K562 (cell line): ENCODE measurements at regions not wholly inside any gene's neighbourhood (a gene's known extent, or its start where the extent isn't known, plus 50 kb on each side); places are given as distances from the start of the nearest gene placed in this dataset.

Experiments
- CUX1 ChIP-seq: fragments of 200-800 bp; sonication (Bioruptor generic); IDR thresholded peaks from 2 replicates; pipeline ENCODE4 v1.6.1; 2016; ENCODE audit warnings: missing genetic modification characterization, missing compliant biosample characterization
- GABPB1 ChIP-seq: sonication (generic); formaldehyde crosslinking; IDR thresholded peaks from 2 replicates; pipeline ENCODE4 v1.8.0; 2022; ENCODE audit warnings: mild to moderate bottlenecking, missing genetic modification reagents
- PHF20 ChIP-seq: fragments of 450-650 bp; IDR thresholded peaks from 2 replicates; pipeline ENCODE4 v1.6.1; 2018; ENCODE audit not compliant: partially characterized antibody
- PTRF ChIP-seq: fragments of 450-650 bp; IDR thresholded peaks from 2 replicates; pipeline ENCODE4 v1.6.1; 2016; ENCODE audit warnings: mild to moderate bottlenecking, missing genetic modification characterization, missing compliant biosample characterization
- SETDB1 ChIP-seq: IDR thresholded peaks from one replicate; pipeline ENCODE4 v1.6.1; 2012; ENCODE audit warnings: low read length, control low read depth, inconsistent platforms
- TCF7 ChIP-seq: sonication (generic); IDR thresholded peaks from 2 replicates; pipeline ENCODE4 v1.6.1; 2016; ENCODE audit warnings: antibody characterized with exemption, borderline replicate concordance
- YBX1 ChIP-seq: fragments of 450-650 bp; IDR thresholded peaks from 2 replicates; pipeline ENCODE4 v1.7.1; 2016; ENCODE audit warnings: mild to moderate bottlenecking
- ZNF184 ChIP-seq: sonication (generic); formaldehyde crosslinking; IDR thresholded peaks from 2 replicates; pipeline ENCODE4 v1.5.0; 2020; ENCODE audit warnings: missing genetic modification reagents
- ZNF253 ChIP-seq: fragments of 250-450 bp; sonication (Bioruptor Pico); conservative IDR thresholded peaks from 2 replicates; pipeline ENCODE4 v1.6.1; 2021; ENCODE audit warnings: mild to moderate bottlenecking
- ZNF347 ChIP-seq: fragments of 450-650 bp; formaldehyde crosslinking; IDR thresholded peaks from 2 replicates; pipeline ENCODE4 v1.4.0; 2020; ENCODE audit warnings: low read depth, mild to moderate bottlenecking, moderate library complexity
- ZNF780A ChIP-seq: fragments of 250-450 bp; sonication (Bioruptor Pico); IDR thresholded peaks from 2 replicates; pipeline ENCODE4 v1.5.0; 2021; ENCODE audit warnings: mild to moderate bottlenecking
- TF ChIP-seq, protein P1 (sequence below): fragments of 450-650 bp; formaldehyde crosslinking; IDR thresholded peaks from 2 replicates; pipeline ENCODE4 v1.4.0; 2020; ENCODE audit warnings: mild to moderate bottlenecking
- TF ChIP-seq, protein P2 (sequence below): fragments of 250-450 bp; sonication (Bioruptor Pico); IDR thresholded peaks from 2 replicates; pipeline ENCODE4 v1.8.0; 2021; ENCODE audit warnings: mild to moderate bottlenecking, moderate library complexity
- TF ChIP-seq, protein P3 (sequence below): fragments of 250-450 bp; sonication (Bioruptor Pico); IDR thresholded peaks from 2 replicates; pipeline ENCODE4 v1.5.0; 2021

DNA sequence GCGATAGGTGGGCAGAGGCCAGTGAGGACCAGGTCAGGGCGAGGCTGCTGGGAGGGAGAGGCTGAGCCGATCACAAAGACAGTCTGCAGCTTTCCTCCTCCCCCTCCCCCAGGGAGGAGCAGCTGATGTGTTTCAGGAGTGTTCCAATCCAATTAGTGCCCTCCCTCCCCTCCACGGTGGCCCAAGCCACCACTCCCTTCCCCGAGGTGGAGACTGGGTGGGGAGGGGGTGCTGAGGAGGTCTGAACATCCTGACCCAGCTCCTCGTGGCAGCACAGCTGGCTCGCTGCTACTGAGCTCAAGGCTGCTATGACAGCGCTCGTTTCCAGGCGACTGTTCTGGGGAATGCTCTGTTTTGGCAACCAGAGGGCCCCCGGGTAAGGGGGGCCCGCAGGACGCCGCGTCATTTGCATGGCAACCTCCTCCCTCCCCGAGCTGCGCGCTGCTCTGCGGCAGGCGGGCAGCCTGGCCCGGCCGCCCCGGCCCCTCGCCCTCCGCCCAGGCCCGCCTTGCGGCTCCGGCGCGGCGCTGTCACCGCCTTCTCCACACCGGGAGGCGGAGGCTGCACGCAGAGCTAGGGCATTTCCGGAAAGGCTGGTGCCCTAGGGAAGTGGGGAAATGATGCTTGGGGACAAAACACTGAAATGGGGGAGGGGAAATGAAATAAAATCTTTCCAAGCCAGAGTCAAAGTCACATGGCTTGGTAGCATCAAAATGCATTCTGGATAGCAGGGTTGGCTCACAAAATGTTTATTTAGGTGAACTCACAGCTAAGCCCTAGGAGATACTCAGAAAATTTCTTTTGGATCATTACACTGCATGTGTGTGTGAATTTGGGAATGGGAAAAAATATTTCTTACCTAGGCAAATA is 67.4 kb upstream of the PIM1 start (continued):
- no peak for TF ChIP-seq ZNF253 (CRISPR knock-in tag)
- no peak for TF ChIP-seq YBX1
- TF ChIP-seq SETDB1: no peak
- TF ChIP-seq, protein P1, sequence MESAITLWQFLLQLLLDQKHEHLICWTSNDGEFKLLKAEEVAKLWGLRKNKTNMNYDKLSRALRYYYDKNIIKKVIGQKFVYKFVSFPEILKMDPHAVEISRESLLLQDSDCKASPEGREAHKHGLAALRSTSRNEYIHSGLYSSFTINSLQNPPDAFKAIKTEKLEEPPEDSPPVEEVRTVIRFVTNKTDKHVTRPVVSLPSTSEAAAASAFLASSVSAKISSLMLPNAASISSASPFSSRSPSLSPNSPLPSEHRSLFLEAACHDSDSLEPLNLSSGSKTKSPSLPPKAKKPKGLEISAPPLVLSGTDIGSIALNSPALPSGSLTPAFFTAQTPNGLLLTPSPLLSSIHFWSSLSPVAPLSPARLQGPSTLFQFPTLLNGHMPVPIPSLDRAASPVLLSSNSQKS (CRISPR knock-in tag): no peak
- TF ChIP-seq ZNF347: no peak
- TF ChIP-seq CUX1 (CRISPR knock-in tag): no peak
- TF ChIP-seq TCF7: no peak
- 0 out of 2 replicates have a peak, but pooled peaks have one; percentile 31 for TF ChIP-seq GABPB1 (CRISPR knock-in tag)
- TF ChIP-seq ZNF184 (CRISPR knock-in tag): no peak
- no peak for TF ChIP-seq PHF20
- TF ChIP-seq ZNF780A (CRISPR knock-in tag): no peak
- TF ChIP-seq, protein P2, sequence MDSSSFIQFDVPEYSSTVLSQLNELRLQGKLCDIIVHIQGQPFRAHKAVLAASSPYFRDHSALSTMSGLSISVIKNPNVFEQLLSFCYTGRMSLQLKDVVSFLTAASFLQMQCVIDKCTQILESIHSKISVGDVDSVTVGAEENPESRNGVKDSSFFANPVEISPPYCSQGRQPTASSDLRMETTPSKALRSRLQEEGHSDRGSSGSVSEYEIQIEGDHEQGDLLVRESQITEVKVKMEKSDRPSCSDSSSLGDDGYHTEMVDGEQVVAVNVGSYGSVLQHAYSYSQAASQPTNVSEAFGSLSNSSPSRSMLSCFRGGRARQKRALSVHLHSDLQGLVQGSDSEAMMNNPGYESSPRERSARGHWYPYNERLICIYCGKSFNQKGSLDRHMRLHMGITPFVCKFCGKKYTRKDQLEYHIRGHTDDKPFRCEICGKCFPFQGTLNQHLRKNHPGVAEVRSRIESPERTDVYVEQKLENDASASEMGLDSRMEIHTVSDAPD: no peak
- TF ChIP-seq, protein P3, sequence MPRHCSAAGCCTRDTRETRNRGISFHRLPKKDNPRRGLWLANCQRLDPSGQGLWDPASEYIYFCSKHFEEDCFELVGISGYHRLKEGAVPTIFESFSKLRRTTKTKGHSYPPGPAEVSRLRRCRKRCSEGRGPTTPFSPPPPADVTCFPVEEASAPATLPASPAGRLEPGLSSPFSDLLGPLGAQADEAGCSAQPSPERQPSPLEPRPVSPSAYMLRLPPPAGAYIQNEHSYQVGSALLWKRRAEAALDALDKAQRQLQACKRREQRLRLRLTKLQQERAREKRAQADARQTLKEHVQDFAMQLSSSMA (CRISPR knock-in tag): no peak
- no peak for TF ChIP-seq PTRF (tag)
